ENCODE measurements at regions not wholly inside any gene's neighbourhood (a gene's known extent, or its start where the extent isn't known, plus 50 kb on each side); places are given as distances from the start of the nearest gene placed in this dataset.

- Histone ChIP-seq H2AFZ (ENCODE audit: low read depth) (0 out of 2 replicates have a peak overlapping the region, but pooled peaks have one; percentile 68), H3K27ac (peak overlapping the region; percentile 97), H3K79me2 (ENCODE audit: insufficient read depth, low read depth) (no peaks in the 10 kb centered on the region)
These were observed 57.4 kb upstream of the PARVA start for GRCh38 chr11:12319988-12320387.

GRCh38 chr11:12321217-12321937 lies 56.0 kb upstream of the PARVA start:
- TF ChIP-seq CTCF (conservative IDR thresholded peaks at IDR 0.05; ENCODE audit: low read depth, low read length) = no peak
- H3K9ac ChIP-seq = peak overlapping the region; percentile 62; the same call in 1 of the 2 replicates
- peak overlapping the region; percentile 68 for H2AFZ ChIP-seq (ENCODE audit: low read depth)
- peak overlapping the region; percentile 99 for H3K4me2 ChIP-seq
- H3K36me3 ChIP-seq (ENCODE audit: insufficient read depth) = no peaks in the 10 kb centered on the region
- no peak overlapping the region for H3K4me3 ChIP-seq (IDR thresholded peaks at IDR 0.05; ENCODE audit: insufficient read depth, low read depth, low read length)
- H4K20me1 ChIP-seq (ENCODE audit: insufficient read depth) = no peaks in the 10 kb centered on the region
- peak overlapping the region; percentile 97 for H3K27ac ChIP-seq
- no peaks in the 10 kb centered on the region for H3K79me2 ChIP-seq (ENCODE audit: insufficient read depth, low read depth)
- peaks cover 76% of the 10 kb centered on the region for H3K4me1 ChIP-seq (ENCODE audit: low read depth, poor library complexity, severe bottlenecking)
- no peaks in the 10 kb centered on the region for H3K27me3 ChIP-seq (ENCODE audit: insufficient read depth, low read depth)

More at GRCh38 chr11:12319988-12320387, 57.4 kb upstream of the PARVA start:
- peaks cover 78% of the 10 kb centered on the region for H3K4me1 ChIP-seq (ENCODE audit: low read depth, poor library complexity, severe bottlenecking)
- no peak overlapping the region for H3K4me3 ChIP-seq (IDR thresholded peaks at IDR 0.05; ENCODE audit: insufficient read depth, low read depth, low read length)
- peak overlapping the region; percentile 99 for H3K4me2 ChIP-seq
- TF ChIP-seq CTCF (conservative IDR thresholded peaks at IDR 0.05; ENCODE audit: low read depth, low read length) = no peak
- no peaks in the 10 kb centered on the region for H3K36me3 ChIP-seq (ENCODE audit: insufficient read depth)
- H4K20me1 ChIP-seq (ENCODE audit: insufficient read depth) = no peaks in the 10 kb centered on the region
- H3K27me3 ChIP-seq (ENCODE audit: insufficient read depth, low read depth) = no peaks in the 10 kb centered on the region
- peak overlapping the region; percentile 62 for H3K9ac ChIP-seq

GRCh38 chr11:12324585-12324984 lies 52.8 kb upstream of the PARVA start:
- no peak for TF ChIP-seq CTCF (conservative IDR thresholded peaks at IDR 0.05; ENCODE audit: low read depth, low read length)

More at GRCh38 chr11:12324585-12324984, 52.8 kb upstream of the PARVA start:
- H3K4me1 ChIP-seq (ENCODE audit: low read depth, poor library complexity, severe bottlenecking) = peaks cover 69% of the 10 kb centered on the region
- H3K4me2 ChIP-seq = no peak overlapping the region
- no peak overlapping the region for H2AFZ ChIP-seq (ENCODE audit: low read depth)
- no peaks in the 10 kb centered on the region for H4K20me1 ChIP-seq (ENCODE audit: insufficient read depth)
- H3K79me2 ChIP-seq (ENCODE audit: insufficient read depth, low read depth) = no peaks in the 10 kb centered on the region
- H3K9ac ChIP-seq = no peak overlapping the region
- no peaks in the 10 kb centered on the region for H3K36me3 ChIP-seq (ENCODE audit: insufficient read depth)
- no peak overlapping the region for H3K4me3 ChIP-seq (IDR thresholded peaks at IDR 0.05; ENCODE audit: insufficient read depth, low read depth, low read length)
- no peaks in the 10 kb centered on the region for H3K27me3 ChIP-seq (ENCODE audit: insufficient read depth, low read depth)
- H3K27ac ChIP-seq = no peak overlapping the region

Measured in KMS-11 (cell line).